ENCODE measurements at regions not wholly inside any gene's neighbourhood (a gene's known extent, or its start where the extent isn't known, plus 50 kb on each side); places are given as distances from the start of the nearest gene placed in this dataset.
"Not testable (repeated sequence)": the region's sequence is repeated elsewhere in the genome, so short reads cannot be mapped to it uniquely, and the experiment has no call there.

- DNase-seq (ENCODE audit: low spot score), result no peak
Measured at GRCh38 chr4:114287079-114287696, 307.7 kb upstream of the ARSJ start.

GRCh38 chr4:114296126-114296525 is 302.5 kb upstream of the UGT8 start:
- DNase-seq (ENCODE audit: low spot score), result no peak

DNA sequence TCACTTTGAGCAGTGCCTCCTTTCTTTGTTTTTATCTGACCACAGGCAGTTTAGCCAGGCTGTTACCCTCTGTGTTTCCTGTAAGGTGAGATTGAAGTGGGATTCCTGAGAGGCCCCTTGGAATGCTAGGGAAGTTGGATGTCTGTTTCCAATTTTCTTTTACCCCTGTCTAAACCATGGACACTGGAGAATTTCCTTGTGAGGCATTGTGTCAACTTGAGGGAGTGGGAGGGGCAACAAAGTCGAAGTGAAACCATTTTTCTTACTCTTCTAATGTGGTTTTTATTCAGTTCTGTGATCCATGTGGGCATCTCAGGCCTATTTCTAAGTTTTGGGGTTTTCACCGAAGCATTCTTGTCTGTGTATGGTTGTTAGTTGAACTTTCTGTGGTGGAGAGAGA is 296.1 kb upstream of the UGT8 start:
- DNase-seq (ENCODE audit: low spot score), result no peak

DNA sequence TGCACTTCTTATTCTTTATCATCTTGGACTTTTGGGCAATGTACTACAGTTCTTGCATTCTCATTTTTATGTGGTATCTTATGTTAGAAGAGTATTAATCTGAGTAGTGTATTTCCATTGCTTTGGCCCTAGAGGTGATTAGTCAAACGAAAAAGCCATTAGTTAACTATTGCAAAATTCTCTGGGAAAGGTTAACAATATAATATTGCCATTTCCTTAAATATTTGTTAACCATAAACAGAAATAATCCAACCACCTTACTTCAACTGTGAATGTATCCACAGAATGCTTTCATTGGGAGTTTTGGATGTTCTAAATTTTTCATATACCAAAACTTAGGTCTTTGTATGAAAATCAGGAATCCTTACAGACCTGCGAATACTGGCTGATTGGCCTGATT is 294.6 kb upstream of the UGT8 start:
- DNase-seq (ENCODE audit: low spot score), result no peak

GRCh38 chr4:114304567-114304966 is 294.0 kb upstream of the UGT8 start:
- DNase-seq (ENCODE audit: low spot score), result no peak

GRCh38 chr4:114306946-114307345 is 291.7 kb upstream of the UGT8 start:
- DNase-seq (ENCODE audit: low spot score), result no peak

GRCh38 chr4:114310296-114310925 is 288.2 kb upstream of the UGT8 start:
- DNase-seq (ENCODE audit: low spot score), result no peak

GRCh38 chr4:114311787-114312186 is 286.8 kb upstream of the UGT8 start:
- no peak for DNase-seq (ENCODE audit: low spot score)

DNA sequence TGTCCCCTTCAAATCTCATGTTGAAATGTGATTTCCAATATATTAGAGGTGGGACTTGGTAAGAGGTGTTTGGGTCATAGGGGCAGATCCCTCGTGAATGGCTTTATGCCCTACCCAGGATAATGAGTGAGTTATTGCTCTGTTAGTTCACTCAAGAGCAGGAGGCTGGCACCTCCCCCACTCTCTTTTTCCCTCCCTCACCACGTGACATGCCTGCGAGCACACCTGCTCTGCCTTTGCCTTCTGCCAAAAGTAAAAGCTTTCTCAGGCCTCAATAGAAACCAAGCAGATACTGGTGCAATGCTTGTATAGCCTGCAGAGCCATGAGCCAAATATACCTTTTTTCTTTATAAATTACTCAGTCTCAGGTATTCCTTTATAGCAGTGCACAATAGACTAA is 286.3 kb upstream of the UGT8 start:
- no peak for DNase-seq (ENCODE audit: low spot score)

DNA sequence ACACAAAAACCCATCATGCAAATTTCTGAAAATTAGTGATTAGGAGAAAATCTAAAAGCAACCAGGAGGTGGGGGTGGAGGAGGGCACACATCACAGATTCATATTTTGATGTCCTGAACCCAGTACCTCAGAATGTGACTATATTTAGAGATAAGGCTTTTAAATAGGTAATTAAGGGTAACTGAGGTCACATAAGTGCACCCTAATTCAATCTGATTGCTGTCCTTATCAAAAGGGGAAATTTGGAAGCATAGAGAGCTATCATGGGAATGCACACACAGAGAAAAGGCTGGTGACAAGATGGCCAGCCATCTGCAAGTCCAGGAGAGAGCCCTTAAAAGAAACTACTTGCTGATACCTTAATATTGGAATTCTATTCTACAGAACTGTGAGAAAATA is 281.8 kb upstream of the UGT8 start:
- peak; percentile 70 for DNase-seq (ENCODE audit: low spot score)

DNA sequence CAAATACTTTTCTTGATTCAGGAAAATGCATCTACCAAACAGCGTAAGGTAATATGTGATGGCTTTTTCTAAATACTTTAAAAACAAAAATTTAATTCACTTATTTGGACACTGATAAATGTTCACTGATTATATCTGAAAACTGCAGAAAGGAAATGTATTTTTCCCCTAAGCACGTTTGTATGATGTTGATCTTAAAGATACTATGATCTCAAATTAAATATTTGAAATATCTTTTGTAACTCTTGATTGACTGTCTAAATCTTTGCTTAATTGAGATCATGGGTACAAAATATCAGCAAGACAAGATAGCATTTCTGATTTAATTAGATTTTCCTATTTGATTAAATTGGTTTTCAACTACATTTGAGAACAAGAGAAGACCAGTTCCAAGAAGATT is 281.0 kb upstream of the UGT8 start:
- DNase-seq (ENCODE audit: low spot score), result no peak

DNA sequence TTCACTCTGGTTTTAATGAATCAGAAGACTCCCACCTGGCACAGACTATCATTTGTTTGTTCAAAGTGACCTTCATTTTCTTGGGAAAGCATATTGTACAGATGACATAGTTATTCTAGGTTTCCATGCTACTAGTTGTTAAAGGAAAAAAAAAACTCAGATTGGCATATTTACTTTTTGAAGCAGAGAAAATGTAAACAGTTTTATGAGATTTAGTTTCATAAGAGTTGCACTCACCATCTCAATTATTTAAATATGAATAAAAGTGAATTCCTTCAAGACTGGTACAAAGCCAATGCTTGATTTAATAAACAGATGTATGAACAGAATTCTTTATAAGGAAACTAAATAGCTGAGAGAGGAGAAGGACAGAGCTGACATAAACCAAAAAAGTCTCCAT is 280.3 kb upstream of the UGT8 start:
- no peak for DNase-seq (ENCODE audit: low spot score)

DNA sequence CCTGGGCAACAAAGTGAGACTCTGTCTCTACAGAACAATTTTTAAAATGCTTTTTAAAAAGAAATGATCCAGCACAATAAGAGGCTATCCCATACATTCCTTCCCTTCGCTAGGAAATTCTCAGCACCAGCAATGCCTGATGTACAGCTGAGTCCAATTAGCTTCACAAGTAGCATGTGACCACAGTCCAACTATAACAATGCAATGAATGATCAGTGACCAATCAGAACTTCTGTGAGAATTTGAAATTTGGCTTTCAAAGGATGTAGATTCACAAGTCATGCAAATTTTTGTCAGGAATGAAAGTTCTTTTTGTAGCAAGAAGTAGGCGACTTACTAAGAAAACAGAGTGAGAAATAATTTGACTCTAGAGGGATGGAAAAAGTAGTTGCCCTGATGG is 278.5 kb upstream of the UGT8 start:
- no peak for DNase-seq (ENCODE audit: low spot score)

DNA sequence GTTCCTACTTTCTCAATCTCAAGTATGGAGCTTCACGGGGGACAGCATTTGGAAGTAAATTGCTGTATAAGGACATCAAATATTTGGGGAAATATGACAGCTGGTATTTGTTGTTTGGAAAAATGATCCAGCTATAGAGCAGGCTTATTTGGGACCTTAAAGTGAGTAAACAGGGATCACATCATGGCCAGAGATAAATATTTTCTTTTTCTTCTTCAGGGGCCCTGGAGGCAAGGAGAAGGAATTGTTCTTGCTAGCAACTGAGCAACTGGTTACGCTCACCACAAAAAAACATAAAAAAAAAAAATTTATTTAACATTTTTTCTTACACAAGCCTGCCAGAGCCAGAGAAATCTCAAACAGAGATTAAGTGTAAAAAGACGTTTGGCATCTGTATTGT is 277.2 kb upstream of the UGT8 start:
- no peak for DNase-seq (ENCODE audit: low spot score)

GRCh38 chr4:114323841-114324240 is 274.8 kb upstream of the UGT8 start:
- DNase-seq (ENCODE audit: low spot score), result no peak

GRCh38 chr4:114326358-114326757 is 272.2 kb upstream of the UGT8 start:
- peak; percentile 18 for DNase-seq (ENCODE audit: low spot score)

GRCh38 chr4:114332119-114332518 is 266.5 kb upstream of the UGT8 start:
- no peak for DNase-seq (ENCODE audit: low spot score)

DNA sequence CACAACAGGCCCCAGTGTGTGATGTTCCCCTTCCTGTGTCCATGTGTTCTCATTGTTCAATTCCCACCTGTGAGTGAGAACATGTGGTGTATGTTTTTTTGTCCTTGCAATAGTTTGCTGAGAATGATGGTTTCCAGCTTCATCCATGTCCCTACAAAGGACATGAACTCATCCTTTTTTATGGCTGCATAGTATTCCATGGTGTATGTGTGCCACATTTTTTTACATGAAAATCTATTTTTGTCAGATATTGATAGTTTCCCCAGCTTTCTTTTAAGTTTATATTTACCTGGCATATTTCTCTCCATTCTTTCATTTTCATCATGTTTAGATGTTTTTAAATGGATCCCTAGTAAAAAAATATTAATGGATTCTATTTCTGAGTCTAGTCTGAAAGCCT is 264.2 kb upstream of the UGT8 start:
- not testable (repeated sequence) for DNase-seq (ENCODE audit: low spot score)

DNA sequence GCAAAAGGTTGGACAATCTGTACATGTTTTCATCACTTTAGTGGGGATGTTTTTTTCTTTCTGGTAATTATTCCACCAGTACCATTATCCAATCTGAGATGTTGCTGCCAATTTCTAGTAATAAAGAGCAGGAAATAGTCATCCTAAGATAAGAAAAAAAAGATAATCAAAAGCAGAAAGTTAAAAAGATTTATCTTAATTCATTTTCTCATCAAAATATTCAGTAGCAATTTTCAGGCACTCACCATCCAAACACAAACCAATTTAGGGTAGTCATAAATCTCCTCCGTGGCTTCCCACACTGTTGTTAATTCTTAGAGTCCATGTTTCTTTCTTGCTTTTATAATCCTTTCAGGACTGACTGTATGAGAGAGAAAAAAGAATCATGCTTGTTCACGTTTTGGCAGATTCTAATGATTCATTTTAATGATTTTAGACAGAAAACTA is 263.7 kb upstream of the UGT8 start:
- DNase-seq (ENCODE audit: low spot score), result no peak

DNA sequence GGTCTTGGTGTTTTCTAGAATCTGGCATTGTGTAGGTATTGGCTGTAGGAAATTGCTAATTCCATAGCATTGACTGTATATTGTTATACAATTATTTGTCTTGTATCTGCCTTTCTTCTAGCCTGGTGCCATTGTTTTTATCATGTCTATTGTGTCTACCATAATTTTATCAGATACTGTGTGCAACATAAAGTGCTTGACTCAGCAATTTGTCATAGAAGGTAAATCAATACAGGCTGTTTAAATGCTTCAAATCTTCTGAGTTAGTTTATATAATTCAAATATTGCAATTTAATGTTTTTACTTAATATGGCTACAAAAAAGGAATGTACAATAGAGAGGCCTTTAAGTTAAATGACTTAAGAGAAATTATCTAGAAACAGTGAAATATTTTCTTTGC is 263.3 kb upstream of the UGT8 start:
- DNase-seq (ENCODE audit: low spot score), result no peak

- DNase-seq (ENCODE audit: low spot score), result no peak
Measured at GRCh38 chr4:114343015-114343414, 255.6 kb upstream of the UGT8 start.

- no peak for DNase-seq (ENCODE audit: low spot score)
Measured at GRCh38 chr4:114349543-114350175, 248.9 kb upstream of the UGT8 start.

- no peak for DNase-seq (ENCODE audit: low spot score)
Measured at GRCh38 chr4:114358901-114359300, 239.7 kb upstream of the UGT8 start.

Measured in SK-N-DZ (cell line).